ENCODE measurements at regions not wholly inside any gene's neighbourhood (a gene's known extent, or its start where the extent isn't known, plus 50 kb on each side); places are given as distances from the start of the nearest gene placed in this dataset.

DNA sequence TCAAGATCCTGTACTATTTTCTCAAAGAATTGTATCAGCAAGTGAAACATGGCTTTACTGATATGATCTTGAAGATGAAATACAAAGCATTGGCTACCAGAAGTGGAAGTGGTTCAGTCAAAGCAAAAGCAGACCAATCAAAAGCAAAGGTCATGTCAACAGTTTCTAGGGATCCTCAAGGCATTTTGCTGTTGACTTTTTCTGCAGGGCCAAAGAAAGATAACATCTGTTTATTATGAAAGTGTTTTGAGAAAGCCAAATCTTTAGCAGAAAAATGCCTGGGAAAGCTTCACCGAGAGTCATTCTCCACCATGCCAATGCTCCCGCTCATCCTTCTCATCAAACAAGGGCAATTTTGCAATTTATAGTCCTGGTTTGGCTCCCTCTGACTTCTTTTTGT lies 90.3 kb upstream of the ACO1 start:
- Histone ChIP-seq H3K27ac (no peak overlapping the region), H3K9me3 (no peaks in the 10 kb centered on the region), H3K36me3 (no peaks in the 10 kb centered on the region), H3K4me1 (no peaks in the 10 kb centered on the region), H3K4me3 (no peak overlapping the region), H3K27me3 (no peaks in the 10 kb centered on the region)
- no peak for ATAC-seq
- intact Hi-C loops (cut with DNase I): no loop called here
- DNase-seq: peak in 2 of 4 donors; percentile 17 to 31
- TF ChIP-seq, protein P1, sequence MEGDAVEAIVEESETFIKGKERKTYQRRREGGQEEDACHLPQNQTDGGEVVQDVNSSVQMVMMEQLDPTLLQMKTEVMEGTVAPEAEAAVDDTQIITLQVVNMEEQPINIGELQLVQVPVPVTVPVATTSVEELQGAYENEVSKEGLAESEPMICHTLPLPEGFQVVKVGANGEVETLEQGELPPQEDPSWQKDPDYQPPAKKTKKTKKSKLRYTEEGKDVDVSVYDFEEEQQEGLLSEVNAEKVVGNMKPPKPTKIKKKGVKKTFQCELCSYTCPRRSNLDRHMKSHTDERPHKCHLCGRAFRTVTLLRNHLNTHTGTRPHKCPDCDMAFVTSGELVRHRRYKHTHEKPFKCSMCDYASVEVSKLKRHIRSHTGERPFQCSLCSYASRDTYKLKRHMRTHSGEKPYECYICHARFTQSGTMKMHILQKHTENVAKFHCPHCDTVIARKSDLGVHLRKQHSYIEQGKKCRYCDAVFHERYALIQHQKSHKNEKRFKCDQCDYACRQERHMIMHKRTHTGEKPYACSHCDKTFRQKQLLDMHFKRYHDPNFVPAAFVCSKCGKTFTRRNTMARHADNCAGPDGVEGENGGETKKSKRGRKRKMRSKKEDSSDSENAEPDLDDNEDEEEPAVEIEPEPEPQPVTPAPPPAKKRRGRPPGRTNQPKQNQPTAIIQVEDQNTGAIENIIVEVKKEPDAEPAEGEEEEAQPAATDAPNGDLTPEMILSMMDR (IDR thresholded peaks at IDR 0.05): no peak

DNA sequence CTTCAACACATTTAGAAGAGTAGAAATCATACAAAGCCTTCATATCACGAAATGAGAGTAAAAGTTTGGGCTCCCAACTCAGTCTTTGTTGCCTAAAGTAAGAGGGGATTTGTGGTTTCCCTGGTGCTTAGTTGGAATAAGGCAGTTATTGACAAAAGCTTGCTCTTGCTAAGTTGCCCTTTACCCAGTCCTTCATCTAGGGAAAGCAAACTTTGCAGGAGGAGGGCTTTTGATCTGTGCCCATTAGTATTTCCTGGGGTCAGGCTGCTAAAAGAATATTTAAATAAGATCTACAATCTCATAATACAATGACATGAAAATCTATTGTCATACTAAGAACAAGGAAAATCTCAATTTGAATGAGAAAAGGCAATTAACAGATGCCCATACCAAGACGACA lies 84.1 kb upstream of the ACO1 start:
- Histone ChIP-seq H3K4me1 (no peaks in the 10 kb centered on the region), H3K4me3 (no peak overlapping the region), H3K9me3 (no peaks in the 10 kb centered on the region), H3K27me3 (no peaks in the 10 kb centered on the region), H3K36me3 (no peaks in the 10 kb centered on the region), H3K27ac (no peak overlapping the region)
- intact Hi-C loops (cut with DNase I): no loop called here
- TF ChIP-seq, protein P1 (IDR thresholded peaks at IDR 0.05): no peak
- DNase-seq: no peak
- ATAC-seq: no peak

DNA sequence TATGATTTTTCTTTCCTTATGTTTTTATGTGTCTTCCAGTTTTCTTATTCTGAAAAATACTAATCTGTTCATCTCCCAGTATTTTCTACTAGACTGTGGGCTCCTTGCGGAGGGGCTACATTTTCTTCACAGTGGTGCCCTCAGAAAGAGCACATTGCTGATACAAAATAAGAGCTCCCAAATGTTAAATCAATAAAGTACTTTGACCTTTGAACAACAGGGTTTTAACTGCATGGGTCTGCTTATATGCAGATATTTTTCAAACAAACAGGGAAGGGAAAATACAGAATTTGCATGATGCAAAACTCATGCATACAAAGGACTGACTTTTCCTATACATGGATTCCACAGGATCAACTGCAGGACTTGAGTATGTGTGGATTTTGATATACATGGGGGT lies 79.9 kb upstream of the ACO1 start:
- ATAC-seq (no peak), DNase-seq (no peak)
- Histone ChIP-seq H3K4me1 (no peaks in the 10 kb centered on the region), H3K27me3 (no peaks in the 10 kb centered on the region), H3K4me3 (no peak overlapping the region), H3K9me3 (peaks cover 0 to 5% of the 10 kb centered on the region in 2 donors), H3K27ac (no peak overlapping the region), H3K36me3 (no peaks in the 10 kb centered on the region)
- intact Hi-C loops (cut with DNase I): no loop called here
- TF ChIP-seq, protein P1 (IDR thresholded peaks at IDR 0.05): no peak

DNA sequence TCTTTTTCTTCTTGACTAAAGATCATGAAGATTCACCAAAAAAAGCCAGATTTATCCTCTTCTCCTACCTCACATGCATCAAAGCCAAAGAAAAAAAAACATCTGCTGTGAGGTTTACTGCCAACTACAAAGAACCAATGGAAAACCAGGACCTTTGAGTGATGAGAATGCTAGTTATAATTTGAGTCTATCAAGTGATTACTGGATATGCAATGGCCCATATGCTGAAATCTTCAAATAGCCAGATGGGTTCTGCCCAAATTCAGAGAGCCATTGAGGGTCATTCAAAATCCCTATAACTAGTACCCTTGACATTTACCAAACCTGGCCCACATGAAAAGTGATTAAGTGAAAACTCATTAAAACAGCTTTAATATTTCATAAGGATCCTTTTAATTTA lies 78.4 kb upstream of the ACO1 start:
- H3K36me3 ChIP-seq: no peaks in the 10 kb centered on the region
- peaks cover 0 to 5% of the 10 kb centered on the region in 2 donors for H3K9me3 ChIP-seq
- H3K27ac ChIP-seq: no peak overlapping the region
- H3K27me3 ChIP-seq: no peaks in the 10 kb centered on the region
- H3K4me3 ChIP-seq: no peak overlapping the region
- no peak for ATAC-seq
- intact Hi-C loops (cut with DNase I): no loop called here
- H3K4me1 ChIP-seq: no peaks in the 10 kb centered on the region
- TF ChIP-seq, protein P1 (IDR thresholded peaks at IDR 0.05): no peak
- DNase-seq: no peak

DNA sequence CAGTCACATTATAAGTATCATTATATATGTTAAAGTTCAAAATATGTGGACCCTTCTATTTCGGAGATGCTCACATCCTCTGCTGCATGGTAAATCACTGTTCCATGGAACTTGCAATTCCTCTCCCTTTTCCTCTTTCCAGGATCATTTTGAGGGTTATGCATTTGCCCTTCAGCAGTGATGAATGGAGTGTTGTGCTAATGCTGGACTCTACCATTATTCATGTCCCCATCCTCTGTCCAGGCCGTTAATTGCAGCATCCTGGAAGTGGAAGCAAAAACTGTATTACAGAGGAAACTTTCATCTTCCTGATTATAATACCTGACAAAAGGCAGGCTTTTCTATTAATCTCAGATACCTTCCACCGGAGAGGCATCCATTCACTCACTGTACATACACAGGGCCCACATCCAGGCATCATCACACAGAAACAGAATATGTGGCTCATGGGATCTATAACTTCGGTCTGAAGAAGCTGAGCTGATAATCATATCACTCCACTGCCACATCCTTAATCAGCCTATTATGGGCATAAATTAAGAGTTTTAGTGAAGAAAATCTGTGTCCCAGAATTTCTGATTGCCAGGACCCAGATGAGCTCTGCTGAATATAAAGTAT lies 65.0 kb upstream of the ACO1 start:
- intact Hi-C loops (cut with DNase I): no loop called here
- Histone ChIP-seq H3K4me3 (no peak overlapping the region), H3K4me1 (no peaks in the 10 kb centered on the region), H3K27ac (no peak overlapping the region), H3K9me3 (no peaks in the 10 kb centered on the region), H3K36me3 (no peaks in the 10 kb centered on the region), H3K27me3 (no peaks in the 10 kb centered on the region)
- TF ChIP-seq, protein P1 (IDR thresholded peaks at IDR 0.05): no peak
- ATAC-seq: no peak
- DNase-seq: no peak
